Iris pigment epithelial cell (primary cell): ENCODE measurements at regions not wholly inside any gene's neighbourhood (a gene's known extent, or its start where the extent isn't known, plus 50 kb on each side); places are given as distances from the start of the nearest gene placed in this dataset.

Source experiments
- DNase-seq: peaks from one replicate; pipeline ENCODE4 v3.0.0-alpha.2; 2011; ENCODE audit warnings: low read depth

GRCh38 chr21:33155422-33155821, 74.3 kb upstream of the IFNAR2 start:
- DNase-seq: no peak

GRCh38 chr21:33157303-33157702, 72.4 kb upstream of the IFNAR2 start:
- peak; percentile 5 for DNase-seq

- no peak for DNase-seq
Observed at GRCh38 chr21:33158654-33159053, 71.1 kb upstream of the IFNAR2 start.

- no peak for DNase-seq
Observed at GRCh38 chr21:33162436-33162951, 67.2 kb upstream of the IFNAR2 start.

GRCh38 chr21:33168886-33169285, 60.9 kb upstream of the IFNAR2 start:
- DNase-seq: no peak

- DNase-seq: no peak
Observed at GRCh38 chr21:33169359-33169758, 60.4 kb upstream of the IFNAR2 start.

GRCh38 chr21:33171616-33172169, 58.0 kb upstream of the IFNAR2 start:
- no peak for DNase-seq

GRCh38 chr21:33174756-33175155, 55.0 kb upstream of the IFNAR2 start:
- no peak for DNase-seq
